ENCODE measurements at regions not wholly inside any gene's neighbourhood (a gene's known extent, or its start where the extent isn't known, plus 50 kb on each side); places are given as distances from the start of the nearest gene placed in this dataset.

- no peak for TF ChIP-seq CTCF (IDR thresholded peaks at IDR 0.05)
- TF ChIP-seq POLR2AphosphoS5 (IDR thresholded peaks at IDR 0.05): no peak
Observed at GRCh38 chr2:59575191-59575590, 978.3 kb downstream of the BCL11A start.
